ENCODE measurements at regions not wholly inside any gene's neighbourhood (a gene's known extent, or its start where the extent isn't known, plus 50 kb on each side); places are given as distances from the start of the nearest gene placed in this dataset.

GRCh38 chr6:147000545-147001488 is 203.4 kb upstream of the STXBP5 start:
- no peak for DNase-seq (ENCODE audit: low spot score)
- in situ Hi-C loops (cut with MboI; ENCODE audit: low pct_unique_long_range_greater_than_20kb, low sequenced_read_pairs, unreplicated experiment): no loop called here
- TF ChIP-seq CTCF (IDR thresholded peaks at IDR 0.05; ENCODE audit: extremely low read depth, insufficient read depth, missing control alignments): no peak

- in situ Hi-C loops (cut with MboI; ENCODE audit: low pct_unique_long_range_greater_than_20kb, low sequenced_read_pairs, unreplicated experiment): no loop called here
- TF ChIP-seq CTCF (IDR thresholded peaks at IDR 0.05; ENCODE audit: extremely low read depth, insufficient read depth, missing control alignments): no peak
- DNase-seq (ENCODE audit: low spot score): no peak
Observed at GRCh38 chr6:147001621-147002020, 202.6 kb upstream of the STXBP5 start.

GRCh38 chr6:147003186-147003585 is 201.0 kb upstream of the STXBP5 start:
- TF ChIP-seq CTCF (IDR thresholded peaks at IDR 0.05; ENCODE audit: extremely low read depth, insufficient read depth, missing control alignments): no peak
- in situ Hi-C loops (cut with MboI; ENCODE audit: low pct_unique_long_range_greater_than_20kb, low sequenced_read_pairs, unreplicated experiment): no loop called here
- DNase-seq (ENCODE audit: low spot score): no peak

GRCh38 chr6:147005499-147005898 is 198.7 kb upstream of the STXBP5 start:
- peak; percentile 8 for TF ChIP-seq CTCF (IDR thresholded peaks at IDR 0.05; ENCODE audit: extremely low read depth, insufficient read depth, missing control alignments)
- in situ Hi-C loops (cut with MboI; ENCODE audit: low pct_unique_long_range_greater_than_20kb, low sequenced_read_pairs, unreplicated experiment): no loop called here
- no peak for DNase-seq (ENCODE audit: low spot score)

GRCh38 chr6:147007441-147007840 is 196.8 kb upstream of the STXBP5 start:
- in situ Hi-C loops (cut with MboI; ENCODE audit: low pct_unique_long_range_greater_than_20kb, low sequenced_read_pairs, unreplicated experiment): no loop called here
- no peak for TF ChIP-seq CTCF (IDR thresholded peaks at IDR 0.05; ENCODE audit: extremely low read depth, insufficient read depth, missing control alignments)
- no peak for DNase-seq (ENCODE audit: low spot score)

GRCh38 chr6:147009358-147009757 is 194.9 kb upstream of the STXBP5 start:
- in situ Hi-C loops (cut with MboI; ENCODE audit: low pct_unique_long_range_greater_than_20kb, low sequenced_read_pairs, unreplicated experiment): no loop called here
- TF ChIP-seq CTCF (IDR thresholded peaks at IDR 0.05; ENCODE audit: extremely low read depth, insufficient read depth, missing control alignments): no peak
- DNase-seq (ENCODE audit: low spot score): no peak
